ENCODE measurements at regions not wholly inside any gene's neighbourhood (a gene's known extent, or its start where the extent isn't known, plus 50 kb on each side); places are given as distances from the start of the nearest gene placed in this dataset.

GRCh38 chr14:84036840-84037239, 1493.1 kb upstream of the FLRT2 start:
- TF ChIP-seq POLR2AphosphoS5 (IDR thresholded peaks at IDR 0.05; ENCODE audit: low read depth, low read length) (no peak), REST (IDR thresholded peaks at IDR 0.05; ENCODE audit: insufficient read depth in 1 of 2, low read depth in 2 of 2, low read length in 2 of 2) (no peak), TAF1 (IDR thresholded peaks at IDR 0.05; ENCODE audit: borderline replicate concordance, insufficient read depth, low read length) (no peak), SIN3A (IDR thresholded peaks at IDR 0.05; ENCODE audit: borderline replicate concordance, insufficient read depth, low read length) (no peak), FOXP2 (optimal IDR thresholded peaks at IDR 0.05; ENCODE audit: borderline replicate concordance, extremely low read depth, extremely low read length, insufficient read depth) (no peak)
